Activated CD4-positive, alpha-beta T cell treated with anti-CD3 and anti-CD28 coated beads for 36 hours (primary cell): ENCODE measurements at regions not wholly inside any gene's neighbourhood (a gene's known extent, or its start where the extent isn't known, plus 50 kb on each side); places are given as distances from the start of the nearest gene placed in this dataset.
A peak's percentile ranks its signal among the peaks of the same experiment; 100 is the strongest.
"Not testable (repeated sequence)": the region's sequence is repeated elsewhere in the genome, so short reads cannot be mapped to it uniquely, and the experiment has no call there.

Experiments
- ATAC-seq: fragments of 200-7000 bp; cut with Tn5 transposase; one replicate; pipeline ENCODE4 v1.10.0; 2021; ENCODE audit warnings: mild to moderate bottlenecking, moderate library complexity
- CTCF ChIA-PET: fragments of 350-600 bp; sonication (Branson Sonifier 250); formaldehyde crosslinking; loops from one replicate; lab custom pipeline; 2021; ENCODE audit warnings: antibody characterized with exemption; lab: Charles Lee
- POLR2A ChIA-PET: fragments of 350-600 bp; sonication (Branson Sonifier 250); formaldehyde crosslinking; loops from one replicate; lab custom pipeline; 2021; ENCODE audit warnings: antibody characterized with exemption, inconsistent platforms; lab: Charles Lee
- DNase-seq: peaks from one replicate; pipeline ENCODE4 v3.0.0-alpha.2; 2020
- H3K27ac Mint-ChIP-seq: one replicate; pipeline ENCODE4 v1.8.0; 2021; ENCODE audit warnings: mixed read lengths
- H3K27me3 Mint-ChIP-seq: one replicate; pipeline ENCODE4 v1.8.0; 2021; ENCODE audit warnings: mixed read lengths
- H3K36me3 Mint-ChIP-seq: one replicate; pipeline ENCODE4 v1.8.0; 2021; ENCODE audit warnings: low read depth, mixed read lengths
- H3K4me1 Mint-ChIP-seq: one replicate; pipeline ENCODE4 v1.8.0; 2021; ENCODE audit warnings: mixed read lengths
- H3K4me3 Mint-ChIP-seq: one replicate; pipeline ENCODE4 v1.8.0; 2021; ENCODE audit warnings: mild to moderate bottlenecking, moderate library complexity, mixed read lengths
- H3K9me3 Mint-ChIP-seq: one replicate; pipeline ENCODE4 v1.8.0; 2021; ENCODE audit warnings: low read depth, mixed read lengths
- intact Hi-C, 2 experiments: fragments of 100-400 bp; cut with DNase I in 1 of 2; cut with micrococcal nuclease in 1 of 2; formaldehyde crosslinking; loops; one replicate each; pipeline versions ENCODE4 v1.14.2 to v1.15.1; 2022 to 2024; cut with DNase I, micrococcal nuclease

DNA sequence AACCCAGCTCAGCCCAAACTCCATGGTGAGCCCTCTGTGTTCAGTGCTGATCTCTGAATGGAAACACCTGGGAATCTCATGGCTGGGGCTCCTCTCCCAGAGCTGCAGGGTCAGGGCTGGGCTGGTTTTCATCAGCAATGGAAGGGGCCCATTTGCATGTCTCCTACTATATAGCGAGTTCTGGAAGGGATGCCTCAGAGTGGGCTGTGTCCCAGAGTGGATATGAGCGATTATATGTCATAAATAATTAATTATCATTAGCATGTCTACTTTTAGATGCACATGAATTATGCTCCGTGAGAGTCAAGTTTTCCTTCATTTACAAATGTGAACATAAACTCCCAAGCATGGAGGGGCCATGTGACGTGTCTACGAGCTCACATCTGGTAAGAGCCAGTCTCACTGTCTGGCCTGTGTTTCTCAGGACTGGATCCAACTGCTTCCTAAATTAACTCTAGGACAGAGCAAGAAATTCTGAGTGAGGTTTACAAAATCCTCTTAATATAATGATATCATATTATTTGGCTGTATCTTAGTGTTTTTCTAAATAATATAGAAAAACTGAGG lies 553.4 kb downstream of the GOLGA6L6 start:
- no peak overlapping the region for H3K4me3 Mint-ChIP-seq
- H3K27ac Mint-ChIP-seq = no peak overlapping the region
- H3K27me3 Mint-ChIP-seq = no peaks in the 10 kb centered on the region
- ChIA-PET POLR2A (no interaction called here), CTCF (no interaction called here)
- ATAC-seq (no peak), DNase-seq (no peak)
- no peaks in the 10 kb centered on the region for H3K36me3 Mint-ChIP-seq
- peaks cover 16% of the 10 kb centered on the region for H3K9me3 Mint-ChIP-seq
- H3K4me1 Mint-ChIP-seq = no peaks in the 10 kb centered on the region
- intact Hi-C loops = loop anchor here in 1 of 2 experiments (5.0 kb wide), 1 partner anchor 36 kb away; no protein-coding TSS in a partner anchor

DNA sequence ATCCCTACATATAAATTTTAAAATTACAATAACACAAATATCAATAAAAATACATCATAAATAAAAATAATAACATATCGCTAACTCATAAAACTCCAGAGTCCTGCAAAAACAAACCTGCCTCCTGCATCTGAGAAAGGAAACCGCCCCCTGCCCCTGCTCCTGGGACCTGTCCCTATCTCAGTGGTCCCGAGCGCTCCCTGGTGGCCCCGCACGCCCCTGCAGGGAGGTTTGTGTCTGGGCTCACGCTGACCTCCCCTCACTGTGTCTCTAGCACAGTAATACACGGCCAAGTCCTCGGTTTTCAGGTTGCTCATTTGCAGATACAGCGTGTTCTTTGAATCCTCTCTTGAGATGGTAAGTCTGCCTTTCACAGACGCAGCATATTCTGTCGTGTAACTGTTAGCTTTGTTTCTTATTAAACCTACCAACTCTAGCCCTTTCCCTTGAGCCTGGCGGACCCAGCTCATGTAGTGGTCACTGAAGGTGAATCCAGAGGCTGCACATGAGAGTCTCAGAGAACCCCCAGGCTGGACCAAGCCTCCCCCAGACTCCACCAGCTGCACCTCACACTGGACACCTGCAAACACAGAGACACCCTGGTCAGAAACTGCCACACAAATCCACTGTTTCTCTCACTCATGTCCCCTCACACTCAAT lies 554.1 kb downstream of the GOLGA6L6 start:
- no peak overlapping the region for H3K4me3 Mint-ChIP-seq
- ATAC-seq = no peak
- H3K4me1 Mint-ChIP-seq = no peaks in the 10 kb centered on the region
- CTCF ChIA-PET = no interaction called here
- no peak overlapping the region for H3K27ac Mint-ChIP-seq
- peaks cover 16% of the 10 kb centered on the region for H3K9me3 Mint-ChIP-seq
- intact Hi-C loops = loop anchor here in 1 of 2 experiments (5.0 kb wide), 1 partner anchor 35 kb away; no protein-coding TSS in a partner anchor
- no peaks in the 10 kb centered on the region for H3K36me3 Mint-ChIP-seq
- H3K27me3 Mint-ChIP-seq = no peaks in the 10 kb centered on the region
- DNase-seq = peak; percentile 44
- POLR2A ChIA-PET = no interaction called here

- no peak overlapping the region for H3K27ac Mint-ChIP-seq
- no peaks in the 10 kb centered on the region for H3K27me3 Mint-ChIP-seq
- H3K4me3 Mint-ChIP-seq = no peak overlapping the region
- DNase-seq (no peak), ATAC-seq (no peak)
- peaks cover 6% of the 10 kb centered on the region for H3K9me3 Mint-ChIP-seq
- POLR2A ChIA-PET = no interaction called here
- no peaks in the 10 kb centered on the region for H3K4me1 Mint-ChIP-seq
- no peaks in the 10 kb centered on the region for H3K36me3 Mint-ChIP-seq
- intact Hi-C loops = no loop called here
- CTCF ChIA-PET = no interaction called here
Observed at GRCh38 chr15:19984101-19984500, 557.5 kb downstream of the GOLGA6L6 start.

GRCh38 chr15:19974998-19975397 lies 566.6 kb downstream of the GOLGA6L6 start:
- intact Hi-C loops = no loop called here
- CTCF ChIA-PET = no interaction called here
- DNase-seq (no peak), ATAC-seq (no peak)
- no peaks in the 10 kb centered on the region for H3K4me1 Mint-ChIP-seq
- H3K36me3 Mint-ChIP-seq = no peaks in the 10 kb centered on the region
- POLR2A ChIA-PET = no interaction called here
- H3K27ac Mint-ChIP-seq = no peak overlapping the region
- H3K4me3 Mint-ChIP-seq = no peak overlapping the region
- no peaks in the 10 kb centered on the region for H3K27me3 Mint-ChIP-seq
- no peaks in the 10 kb centered on the region for H3K9me3 Mint-ChIP-seq

DNA sequence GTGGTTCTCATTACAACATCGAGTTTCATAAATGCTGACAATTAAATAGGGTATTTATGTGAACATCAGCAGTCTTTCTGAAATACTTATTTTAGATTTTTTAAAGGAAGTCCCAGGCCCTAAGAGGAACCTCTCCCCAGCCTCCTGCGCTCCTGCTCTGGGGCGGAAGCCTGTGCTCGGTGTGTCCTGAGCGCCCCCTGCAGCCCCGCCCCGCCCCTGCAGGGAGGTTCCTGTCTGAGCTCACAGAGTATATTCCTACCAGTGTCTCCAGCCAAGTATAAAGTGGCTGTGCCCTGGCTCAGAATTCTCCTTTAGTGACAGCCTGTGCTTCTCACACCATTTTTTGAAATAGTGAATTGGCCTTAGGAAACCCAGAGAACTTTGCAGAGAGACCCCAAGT lies 567.9 kb downstream of the GOLGA6L6 start:
- CTCF ChIA-PET = no interaction called here

GRCh38 chr15:19972582-19972981 lies 569.0 kb downstream of the GOLGA6L6 start:
- H3K9me3 Mint-ChIP-seq, H3K4me3 Mint-ChIP-seq, H3K27me3 Mint-ChIP-seq, CTCF ChIA-PET, ATAC-seq, H3K4me1 Mint-ChIP-seq, intact Hi-C loops, POLR2A ChIA-PET, H3K36me3 Mint-ChIP-seq, H3K27ac Mint-ChIP-seq: not testable (repeated sequence)
- DNase-seq = peak; percentile 13

More for the DNA sequence above, 567.9 kb downstream of the GOLGA6L6 start:
- POLR2A ChIA-PET = no interaction called here
- H3K9me3 Mint-ChIP-seq = no peaks in the 10 kb centered on the region
- H3K27me3 Mint-ChIP-seq = no peaks in the 10 kb centered on the region
- H3K4me3 Mint-ChIP-seq = no peak overlapping the region
- no peak overlapping the region for H3K27ac Mint-ChIP-seq
- intact Hi-C loops = no loop called here
- DNase-seq = peak; percentile 54
- ATAC-seq = no peak
- H3K4me1 Mint-ChIP-seq = no peaks in the 10 kb centered on the region
- H3K36me3 Mint-ChIP-seq = no peaks in the 10 kb centered on the region

- H3K36me3 Mint-ChIP-seq, H3K27ac Mint-ChIP-seq, ATAC-seq, POLR2A ChIA-PET, intact Hi-C loops, H3K4me3 Mint-ChIP-seq, DNase-seq, H3K4me1 Mint-ChIP-seq, H3K9me3 Mint-ChIP-seq, CTCF ChIA-PET, H3K27me3 Mint-ChIP-seq: not testable (repeated sequence)
Observed at GRCh38 chr15:19965574-19965973, 576.0 kb downstream of the GOLGA6L6 start.

DNA sequence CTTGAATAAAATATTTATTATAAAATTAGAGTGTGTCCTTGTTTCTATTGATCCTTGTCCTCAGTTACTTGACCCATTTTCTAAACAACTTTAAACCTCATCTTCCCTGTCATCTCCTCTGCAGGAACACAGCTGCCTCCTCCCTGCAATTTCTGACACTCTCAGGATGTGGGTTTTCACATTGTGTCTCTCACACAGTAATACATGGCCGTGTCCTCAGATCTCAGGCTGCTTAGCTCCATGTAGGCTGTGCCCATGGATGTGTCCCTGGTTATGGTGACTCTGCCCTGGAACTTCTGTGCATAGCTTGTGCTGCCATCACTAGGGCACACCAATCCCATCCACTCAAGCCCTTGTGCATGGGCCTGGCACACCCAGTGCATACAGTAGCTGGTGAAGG lies 577.1 kb downstream of the GOLGA6L6 start:
- H3K36me3 Mint-ChIP-seq, H3K9me3 Mint-ChIP-seq, intact Hi-C loops, DNase-seq, CTCF ChIA-PET, H3K27me3 Mint-ChIP-seq, POLR2A ChIA-PET, H3K4me1 Mint-ChIP-seq, ATAC-seq, H3K27ac Mint-ChIP-seq, H3K4me3 Mint-ChIP-seq: not testable (repeated sequence)

DNA sequence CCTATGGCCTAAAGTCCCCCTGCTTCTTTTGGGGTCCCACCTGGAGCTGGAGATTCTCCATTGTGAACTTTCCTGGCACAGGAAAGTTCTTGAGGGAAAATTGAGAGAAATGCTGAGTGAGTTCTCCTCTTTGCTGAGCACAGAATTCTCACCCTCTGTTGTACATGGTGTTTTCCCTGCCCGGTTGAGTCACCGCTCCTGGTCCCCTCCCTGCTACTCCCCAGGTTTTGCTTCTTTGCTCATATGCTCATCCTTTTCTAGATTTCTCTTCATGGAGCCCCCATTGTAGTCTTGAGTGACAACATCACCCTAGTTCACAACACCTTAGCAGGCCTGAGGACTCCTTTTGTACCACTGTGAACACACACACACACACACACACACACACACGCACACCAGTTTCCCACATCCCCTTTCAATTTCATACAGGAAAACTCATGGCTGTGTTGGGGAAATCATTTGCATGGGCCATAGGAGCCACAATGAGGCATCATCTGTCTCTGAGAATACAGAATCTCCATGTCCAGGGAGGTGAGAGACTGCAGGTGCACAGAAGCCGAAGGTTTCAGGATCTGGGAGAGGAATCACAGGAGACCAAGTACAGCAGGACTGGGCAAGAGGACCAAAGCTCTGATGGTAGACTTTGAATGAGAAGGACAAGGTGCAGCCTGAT lies 585.3 kb downstream of the GOLGA6L6 start:
- intact Hi-C loops = no loop called here
- ChIA-PET POLR2A (no interaction called here), CTCF (no interaction called here)
- H3K27me3 Mint-ChIP-seq = no peaks in the 10 kb centered on the region
- no peaks in the 10 kb centered on the region for H3K4me1 Mint-ChIP-seq
- ATAC-seq = no peak
- peaks cover 4% of the 10 kb centered on the region for H3K9me3 Mint-ChIP-seq
- no peaks in the 10 kb centered on the region for H3K36me3 Mint-ChIP-seq
- H3K4me3 Mint-ChIP-seq = no peak overlapping the region
- H3K27ac Mint-ChIP-seq = no peak overlapping the region
- no peak for DNase-seq

GRCh38 chr15:19944261-19944888 lies 597.2 kb downstream of the GOLGA6L6 start:
- DNase-seq (no peak), ATAC-seq (no peak)
- ChIA-PET CTCF (no interaction called here), POLR2A (no interaction called here)
- no peaks in the 10 kb centered on the region for H3K4me1 Mint-ChIP-seq
- peaks cover 2% of the 10 kb centered on the region for H3K36me3 Mint-ChIP-seq
- H3K27ac Mint-ChIP-seq = no peak overlapping the region
- peaks cover 13% of the 10 kb centered on the region for H3K27me3 Mint-ChIP-seq
- no peak overlapping the region for H3K4me3 Mint-ChIP-seq
- peaks cover 3% of the 10 kb centered on the region for H3K9me3 Mint-ChIP-seq
- intact Hi-C loops = no loop called here

DNA sequence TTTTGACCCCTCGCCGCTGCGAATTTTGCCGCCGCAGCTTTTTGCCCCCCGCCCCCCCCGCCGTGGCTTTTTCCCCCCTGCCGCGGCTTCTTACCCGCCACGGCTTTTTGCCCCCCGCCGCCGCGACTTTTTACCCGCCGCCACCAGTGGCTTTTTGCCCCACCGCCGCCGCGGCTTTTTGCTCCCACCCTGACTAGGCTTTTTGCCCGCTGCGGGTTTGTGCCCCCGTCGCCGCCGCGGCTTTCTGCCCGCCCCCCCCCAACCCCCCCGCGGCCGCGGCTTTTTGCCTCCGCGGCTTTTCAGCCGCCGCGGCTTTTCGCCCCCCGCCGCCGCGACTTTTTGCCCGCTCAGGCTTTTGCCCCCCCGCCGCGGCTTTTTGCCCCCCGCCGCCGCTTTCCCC lies 598.1 kb downstream of the GOLGA6L6 start:
- ATAC-seq (no peak), DNase-seq (no peak)
- intact Hi-C loops = no loop called here
- ChIA-PET CTCF (no interaction called here), POLR2A (no interaction called here)
- Mint-ChIP-seq H3K9me3 (peaks cover 3% of the 10 kb centered on the region), H3K36me3 (peaks cover 2% of the 10 kb centered on the region), H3K4me1 (no peaks in the 10 kb centered on the region), H3K4me3 (no peak overlapping the region), H3K27me3 (peaks cover 13% of the 10 kb centered on the region), H3K27ac (no peak overlapping the region)

DNA sequence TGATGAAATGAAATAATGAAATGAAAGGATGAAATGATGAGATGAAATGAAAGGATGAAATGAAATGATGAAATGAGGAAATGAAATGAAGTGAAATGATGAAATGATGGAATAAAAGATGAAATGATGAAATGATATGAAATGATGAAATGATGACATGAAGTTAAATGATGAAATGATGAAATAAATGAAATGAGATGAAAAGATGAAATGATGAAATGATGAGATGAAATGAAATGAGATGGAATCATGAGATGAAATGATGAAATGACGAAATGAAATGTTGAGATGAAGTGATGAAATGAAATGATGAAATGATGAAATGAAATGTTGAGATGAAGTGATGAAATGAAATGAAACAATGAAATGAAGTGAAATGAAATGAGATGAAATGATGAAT lies 638.3 kb downstream of the GOLGA6L6 start:
- Mint-ChIP-seq H3K36me3 (peaks cover 11% of the 10 kb centered on the region), H3K9me3 (peaks cover 27% of the 10 kb centered on the region)
- H3K4me1 Mint-ChIP-seq, DNase-seq, intact Hi-C loops, POLR2A ChIA-PET, ATAC-seq, H3K4me3 Mint-ChIP-seq, H3K27me3 Mint-ChIP-seq, H3K27ac Mint-ChIP-seq, CTCF ChIA-PET: not testable (repeated sequence)
